ENCODE measurements at regions not wholly inside any gene's neighbourhood (a gene's known extent, or its start where the extent isn't known, plus 50 kb on each side); places are given as distances from the start of the nearest gene placed in this dataset.

DNA sequence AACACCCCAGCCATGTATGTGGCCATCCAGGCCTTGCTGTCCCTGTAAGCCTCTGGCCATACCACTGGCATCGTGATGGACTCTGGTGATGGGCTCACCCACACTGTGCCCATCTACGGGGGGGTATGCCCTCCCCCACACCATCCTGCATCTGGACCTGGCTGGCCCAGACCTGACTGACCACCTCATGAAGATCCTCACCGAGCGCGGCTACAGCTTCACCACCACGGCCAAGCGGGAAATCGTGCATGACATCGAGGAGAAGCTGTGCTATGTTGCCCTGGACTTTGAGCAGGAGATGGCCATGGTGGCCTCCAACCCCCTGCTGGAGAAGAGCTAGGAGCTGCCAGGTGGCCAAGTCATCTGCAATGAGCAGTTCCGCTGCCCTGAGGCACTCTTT, 80.4 kb upstream of the ZCCHC2 start:
- no peak overlapping the region for H3K27ac ChIP-seq
- H4K20me1 ChIP-seq (ENCODE audit: insufficient read depth, poor library complexity, severe bottlenecking): no peaks in the 10 kb centered on the region
- no peaks in the 10 kb centered on the region for H3K4me1 ChIP-seq (ENCODE audit: insufficient read depth)
- DNase-seq (ENCODE audit: low spot score): no peak
- no peak overlapping the region for H3K4me2 ChIP-seq
- no peak overlapping the region for H2AFZ ChIP-seq
- H3K79me2 ChIP-seq: no peaks in the 10 kb centered on the region
- no peaks in the 10 kb centered on the region for H3K36me3 ChIP-seq (replicated peaks; ENCODE audit: insufficient read depth, low read depth)
- H3K9me2 ChIP-seq (replicated peaks; ENCODE audit: insufficient read depth): no peaks in the 10 kb centered on the region
- WGBS (ENCODE audit: low lambda C conversion rate, missing lambda C conversion rate): 93% methylated on average over 10 of the region's 10 CpGs
- no peaks in the 10 kb centered on the region for H3K27me3 ChIP-seq
- TF ChIP-seq, protein P1, sequence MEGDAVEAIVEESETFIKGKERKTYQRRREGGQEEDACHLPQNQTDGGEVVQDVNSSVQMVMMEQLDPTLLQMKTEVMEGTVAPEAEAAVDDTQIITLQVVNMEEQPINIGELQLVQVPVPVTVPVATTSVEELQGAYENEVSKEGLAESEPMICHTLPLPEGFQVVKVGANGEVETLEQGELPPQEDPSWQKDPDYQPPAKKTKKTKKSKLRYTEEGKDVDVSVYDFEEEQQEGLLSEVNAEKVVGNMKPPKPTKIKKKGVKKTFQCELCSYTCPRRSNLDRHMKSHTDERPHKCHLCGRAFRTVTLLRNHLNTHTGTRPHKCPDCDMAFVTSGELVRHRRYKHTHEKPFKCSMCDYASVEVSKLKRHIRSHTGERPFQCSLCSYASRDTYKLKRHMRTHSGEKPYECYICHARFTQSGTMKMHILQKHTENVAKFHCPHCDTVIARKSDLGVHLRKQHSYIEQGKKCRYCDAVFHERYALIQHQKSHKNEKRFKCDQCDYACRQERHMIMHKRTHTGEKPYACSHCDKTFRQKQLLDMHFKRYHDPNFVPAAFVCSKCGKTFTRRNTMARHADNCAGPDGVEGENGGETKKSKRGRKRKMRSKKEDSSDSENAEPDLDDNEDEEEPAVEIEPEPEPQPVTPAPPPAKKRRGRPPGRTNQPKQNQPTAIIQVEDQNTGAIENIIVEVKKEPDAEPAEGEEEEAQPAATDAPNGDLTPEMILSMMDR (IDR thresholded peaks at IDR 0.05; ENCODE audit: poor library complexity): no peak
- TF ChIP-seq EZH2 (IDR thresholded peaks at IDR 0.05; ENCODE audit: borderline replicate concordance) (no peak), EZH2phosphoT487 (IDR thresholded peaks at IDR 0.05; ENCODE audit: low read depth, severe bottlenecking, unreplicated experiment) (no peak)
- no peak overlapping the region for H3K4me3 ChIP-seq
- H3K9me3 ChIP-seq (ENCODE audit: low read depth): no peaks in the 10 kb centered on the region

GRCh38 chr18:62445386-62445917, 77.4 kb upstream of the ZCCHC2 start:
- DNase-seq (ENCODE audit: low spot score): no peak
- no peaks in the 10 kb centered on the region for H3K9me3 ChIP-seq (ENCODE audit: low read depth)
- H4K20me1 ChIP-seq (ENCODE audit: insufficient read depth, poor library complexity, severe bottlenecking): no peaks in the 10 kb centered on the region
- no peaks in the 10 kb centered on the region for H3K9me2 ChIP-seq (replicated peaks; ENCODE audit: insufficient read depth)
- no peak overlapping the region for H3K27ac ChIP-seq
- TF ChIP-seq, protein P1 (IDR thresholded peaks at IDR 0.05; ENCODE audit: poor library complexity): no peak
- TF ChIP-seq EZH2 (IDR thresholded peaks at IDR 0.05; ENCODE audit: borderline replicate concordance) (no peak), EZH2phosphoT487 (IDR thresholded peaks at IDR 0.05; ENCODE audit: low read depth, severe bottlenecking, unreplicated experiment) (no peak)
- H3K36me3 ChIP-seq (replicated peaks; ENCODE audit: insufficient read depth, low read depth): no peaks in the 10 kb centered on the region
- 85% methylated on average over 4 of the region's 4 CpGs for WGBS (ENCODE audit: low lambda C conversion rate, missing lambda C conversion rate)
- H3K79me2 ChIP-seq: no peaks in the 10 kb centered on the region
- H3K27me3 ChIP-seq: no peaks in the 10 kb centered on the region
- no peak overlapping the region for H3K4me2 ChIP-seq
- no peaks in the 10 kb centered on the region for H3K4me1 ChIP-seq (ENCODE audit: insufficient read depth)
- no peak overlapping the region for H3K4me3 ChIP-seq
- no peak overlapping the region for H2AFZ ChIP-seq

DNA sequence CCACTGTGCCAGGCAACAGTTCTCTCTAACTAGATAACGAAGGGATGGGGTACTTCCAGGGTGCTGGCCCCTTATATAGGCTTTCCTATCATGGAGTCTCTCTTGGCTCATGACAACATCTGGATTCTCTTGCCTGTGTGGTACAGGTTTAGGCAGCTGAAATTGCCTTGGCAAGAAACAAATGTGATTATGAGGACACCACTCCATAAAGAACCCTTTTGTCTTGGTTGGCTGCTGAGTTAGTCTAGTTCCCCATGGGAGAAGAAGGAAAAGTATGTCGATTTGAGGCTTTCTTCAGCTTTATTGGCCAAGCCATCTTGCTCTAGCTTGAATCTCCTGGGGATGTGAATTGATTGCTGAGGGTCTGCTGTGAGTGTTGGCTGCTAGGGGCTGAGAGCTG, 76.3 kb upstream of the ZCCHC2 start:
- H3K4me2 ChIP-seq: no peak overlapping the region
- WGBS (ENCODE audit: low lambda C conversion rate, missing lambda C conversion rate): 98% methylated on average over 2 of the region's 2 CpGs
- H3K27ac ChIP-seq: no peak overlapping the region
- no peak for TF ChIP-seq EZH2phosphoT487 (IDR thresholded peaks at IDR 0.05; ENCODE audit: low read depth, severe bottlenecking, unreplicated experiment)
- DNase-seq (ENCODE audit: low spot score): no peak
- no peaks in the 10 kb centered on the region for H3K79me2 ChIP-seq
- H3K4me1 ChIP-seq (ENCODE audit: insufficient read depth): no peaks in the 10 kb centered on the region
- no peaks in the 10 kb centered on the region for H3K9me2 ChIP-seq (replicated peaks; ENCODE audit: insufficient read depth)
- H3K4me3 ChIP-seq: no peak overlapping the region
- no peak overlapping the region for H2AFZ ChIP-seq
- no peaks in the 10 kb centered on the region for H3K9me3 ChIP-seq (ENCODE audit: low read depth)
- H3K27me3 ChIP-seq: no peaks in the 10 kb centered on the region
- H3K36me3 ChIP-seq (replicated peaks; ENCODE audit: insufficient read depth, low read depth): no peaks in the 10 kb centered on the region
- no peaks in the 10 kb centered on the region for H4K20me1 ChIP-seq (ENCODE audit: insufficient read depth, poor library complexity, severe bottlenecking)

- WGBS (ENCODE audit: low lambda C conversion rate, missing lambda C conversion rate): 82% methylated on average over 2 of the region's 2 CpGs
- peaks cover under 1% of the 10 kb centered on the region for H3K4me1 ChIP-seq (ENCODE audit: insufficient read depth)
Observed at GRCh38 chr18:62447652-62448051, 75.2 kb upstream of the ZCCHC2 start.

More at GRCh38 chr18:62447652-62448051, 75.2 kb upstream of the ZCCHC2 start:
- Histone ChIP-seq H3K36me3 (replicated peaks; ENCODE audit: insufficient read depth, low read depth) (no peaks in the 10 kb centered on the region), H3K4me2 (no peak overlapping the region), H4K20me1 (ENCODE audit: insufficient read depth, poor library complexity, severe bottlenecking) (no peaks in the 10 kb centered on the region), H3K9me2 (replicated peaks; ENCODE audit: insufficient read depth) (no peaks in the 10 kb centered on the region), H3K27ac (no peak overlapping the region), H3K9me3 (ENCODE audit: low read depth) (no peaks in the 10 kb centered on the region), H2AFZ (no peak overlapping the region), H3K27me3 (no peaks in the 10 kb centered on the region), H3K79me2 (no peaks in the 10 kb centered on the region), H3K4me3 (no peak overlapping the region)
- DNase-seq (ENCODE audit: low spot score): no peak
- TF ChIP-seq, protein P1 (IDR thresholded peaks at IDR 0.05; ENCODE audit: poor library complexity): no peak
- no peak for TF ChIP-seq EZH2phosphoT487 (IDR thresholded peaks at IDR 0.05; ENCODE audit: low read depth, severe bottlenecking, unreplicated experiment)
- no peak for TF ChIP-seq EZH2 (IDR thresholded peaks at IDR 0.05; ENCODE audit: borderline replicate concordance)
